Fibroblast of upper back skin (primary cell): ENCODE measurements at regions not wholly inside any gene's neighbourhood (a gene's known extent, or its start where the extent isn't known, plus 50 kb on each side); places are given as distances from the start of the nearest gene placed in this dataset.

Experiments
- DNase-seq: peaks from one replicate; pipeline ENCODE4 v3.0.0-alpha.2; 2013

DNA sequence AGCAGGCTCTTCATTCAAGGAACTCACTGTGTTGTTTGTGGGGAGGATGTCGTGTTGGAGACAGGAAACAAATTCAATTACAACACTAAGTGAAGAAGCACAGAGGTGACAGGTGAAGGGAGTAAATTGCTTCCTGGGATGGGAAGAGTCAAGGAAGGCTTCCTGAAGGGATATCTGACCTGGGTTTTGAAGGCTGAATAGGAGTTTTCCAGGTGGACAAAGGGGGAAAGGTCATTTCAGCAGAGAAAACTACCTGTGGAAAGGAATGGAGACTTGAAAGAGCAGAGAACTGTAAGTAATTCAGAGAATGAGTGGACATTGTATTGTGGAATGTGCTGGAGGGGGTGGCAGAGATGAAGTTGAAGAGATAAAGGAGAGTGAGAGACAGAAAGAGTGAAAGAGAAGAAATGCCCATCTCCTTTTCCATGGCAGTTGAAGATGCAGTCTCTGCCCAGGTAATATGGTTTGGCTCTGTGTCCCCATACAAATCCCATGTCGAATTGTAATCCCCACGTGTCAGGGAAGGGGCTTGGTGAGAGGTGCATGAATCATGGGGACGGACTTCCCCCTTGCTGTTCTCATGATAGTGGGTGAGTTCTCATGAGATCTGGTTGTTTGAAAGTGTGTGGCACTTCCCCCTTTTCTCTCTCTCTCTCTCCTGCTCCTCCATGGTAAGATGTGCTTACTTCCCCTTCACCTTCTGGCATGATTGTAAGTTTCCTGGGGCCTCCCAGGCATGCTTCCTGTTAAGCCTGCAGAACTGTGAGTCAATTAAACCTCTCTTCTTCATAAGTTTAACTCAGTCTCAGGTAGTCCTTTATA, 205.7 kb upstream of the BCOR start:
- DNase-seq, result no peak

DNA sequence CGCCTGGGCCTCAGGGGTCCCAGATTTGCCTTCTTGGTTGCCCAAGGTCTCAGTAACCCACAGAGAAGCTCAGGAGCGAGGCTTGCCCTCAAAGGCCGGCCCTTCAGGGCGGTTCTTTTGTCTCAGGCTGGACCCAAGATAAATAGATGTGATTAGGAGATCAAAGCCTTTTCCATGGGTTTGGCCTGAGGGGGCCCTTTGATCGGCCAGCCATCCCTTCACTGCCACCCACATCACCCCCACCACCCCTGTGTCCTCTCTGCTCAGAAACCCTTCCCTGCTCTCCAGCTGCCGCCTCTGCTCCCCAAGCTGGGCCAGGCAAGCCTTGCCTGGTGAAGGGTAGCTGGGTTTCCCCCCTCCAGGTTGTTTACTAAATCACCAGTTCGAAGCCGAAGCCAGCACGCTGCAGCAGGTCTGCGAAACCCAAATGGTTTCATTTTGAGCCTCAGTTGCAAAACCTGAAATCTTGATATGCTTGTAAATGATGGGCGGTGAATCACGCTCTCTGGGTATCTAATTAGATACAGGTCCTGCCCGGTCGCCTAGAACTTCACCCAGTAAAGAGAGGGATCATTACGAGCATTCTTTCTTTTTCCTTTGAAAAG, 202.6 kb upstream of the BCOR start:
- DNase-seq, result no peak

DNA sequence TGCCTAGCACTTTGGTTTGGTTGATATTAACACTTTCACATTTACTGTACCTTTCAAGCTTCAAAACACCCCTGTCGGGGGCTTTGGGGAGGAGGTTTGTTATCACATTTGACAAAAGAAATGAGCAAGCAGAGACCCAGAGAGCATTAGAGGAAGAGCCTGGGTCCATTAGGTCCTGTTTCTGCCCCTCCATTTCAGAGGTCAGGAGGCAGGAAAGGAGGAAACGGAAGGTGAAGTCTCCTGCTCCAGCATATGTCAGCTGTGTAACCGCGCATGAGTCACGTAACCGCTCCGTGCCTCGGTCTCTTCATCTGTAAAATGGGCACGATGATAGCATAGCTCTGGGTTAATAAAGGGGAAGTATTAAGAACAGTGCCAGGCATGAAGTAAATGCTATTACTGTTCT, 201.9 kb upstream of the BCOR start:
- no peak for DNase-seq

DNA sequence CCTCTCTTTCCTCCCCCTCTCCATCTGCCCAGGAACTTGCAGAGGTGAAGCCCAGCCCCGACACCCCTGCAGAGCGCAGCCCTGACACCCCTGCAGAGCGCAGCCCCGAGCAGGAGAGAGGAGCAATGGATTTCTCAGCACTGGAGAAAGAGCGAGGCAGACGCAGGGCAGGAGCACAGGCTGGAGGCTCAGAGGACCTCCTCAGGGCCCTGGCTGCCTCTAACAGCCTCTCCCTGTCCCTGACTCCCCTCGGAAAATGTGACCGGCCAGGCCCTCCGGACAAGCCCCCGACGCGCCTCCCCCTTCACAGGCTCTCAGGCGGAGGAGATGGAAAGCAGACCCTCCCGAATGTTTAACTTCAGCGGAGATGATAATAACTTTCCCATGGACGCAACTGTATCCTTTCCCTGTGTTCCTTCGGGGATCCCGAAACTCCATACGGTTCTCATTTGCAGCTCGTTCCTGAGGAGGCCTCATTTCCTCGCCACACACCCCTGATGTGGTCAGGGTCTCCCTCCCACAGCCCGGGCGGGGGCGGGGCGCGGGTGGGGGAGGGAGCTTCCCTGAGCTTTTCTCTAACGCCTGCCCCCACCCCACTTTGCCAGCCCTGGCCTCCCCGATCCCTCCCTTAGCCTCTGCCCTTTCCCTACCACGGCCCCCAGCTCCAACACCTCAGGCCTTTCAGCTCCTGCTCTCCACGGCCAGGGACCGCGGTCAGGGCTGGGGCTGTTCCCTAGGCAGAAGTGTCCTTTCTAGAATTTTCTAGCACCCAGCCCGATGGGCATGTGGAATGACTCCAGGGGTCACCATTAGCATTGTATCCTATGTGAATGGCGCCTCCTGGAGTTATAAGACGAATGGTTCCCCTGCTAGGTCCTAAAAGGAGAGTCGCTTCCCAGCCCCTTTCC, 201.1 kb upstream of the BCOR start:
- DNase-seq, result peak; percentile 7

- no peak for DNase-seq
These were observed 200.3 kb upstream of the BCOR start for GRCh38 chrX:40298069-40298468.

DNA sequence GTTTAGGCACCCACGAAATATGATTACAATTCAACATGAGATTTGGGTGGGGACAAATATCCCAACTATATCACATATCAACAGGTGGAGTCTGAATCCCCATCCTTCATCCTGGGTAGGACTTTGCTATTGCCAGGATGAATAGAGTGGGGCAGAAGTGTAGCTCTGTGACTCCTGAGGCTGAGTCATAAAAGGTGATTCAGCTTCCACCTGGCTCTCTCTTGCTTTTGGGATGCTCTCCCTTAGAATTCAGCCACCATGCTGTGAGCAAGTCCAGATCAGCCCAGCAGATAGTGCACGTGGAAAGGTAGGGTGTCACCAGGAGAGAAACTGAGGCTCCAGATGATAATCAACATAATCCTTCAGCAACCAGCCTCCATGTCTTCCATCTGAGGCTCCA, 193.8 kb upstream of the BCOR start:
- no peak for DNase-seq

- no peak for DNase-seq
These were observed 192.8 kb upstream of the BCOR start for GRCh38 chrX:40290517-40290916.

DNA sequence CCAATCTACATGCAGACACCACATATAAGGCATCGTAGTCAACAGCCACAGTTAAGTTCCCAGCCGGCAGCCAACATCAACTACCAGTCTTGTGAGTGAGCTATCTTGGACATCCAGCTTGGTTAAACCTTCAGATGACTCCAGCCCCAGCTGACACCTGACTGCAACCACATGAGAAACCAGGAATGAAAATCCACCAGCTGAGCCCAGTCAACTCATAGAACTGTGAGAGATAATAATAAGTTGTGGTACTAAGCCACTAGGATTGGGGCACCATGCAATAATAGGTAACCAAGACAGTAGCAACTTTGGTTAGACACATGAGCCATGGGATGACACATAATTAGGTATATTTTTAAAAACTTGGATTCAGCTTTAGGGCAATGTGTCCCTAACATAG, 188.1 kb upstream of the BCOR start:
- no peak for DNase-seq

- DNase-seq, result no peak
These were observed 187.1 kb upstream of the BCOR start for GRCh38 chrX:40284852-40285251.

DNA sequence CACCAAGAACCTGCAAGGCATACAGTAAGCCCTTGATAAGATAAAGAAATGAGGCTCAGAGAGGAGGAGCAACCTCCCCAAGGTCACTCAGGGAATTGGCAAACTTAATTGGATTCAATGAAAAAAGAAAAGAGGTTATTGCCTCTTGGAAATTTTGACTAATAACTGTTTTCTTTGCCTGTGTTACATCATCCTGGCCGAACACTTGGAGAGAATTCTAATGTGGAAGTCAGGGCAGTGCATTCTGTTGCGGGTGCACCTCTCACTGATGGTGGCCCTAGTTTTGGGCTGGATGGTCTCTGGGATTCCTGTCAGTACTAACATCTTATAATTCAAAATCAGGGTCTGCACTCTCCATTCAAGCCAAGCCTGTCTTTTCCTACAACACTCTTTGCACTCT, 186.2 kb upstream of the BCOR start:
- DNase-seq, result no peak

GRCh38 chrX:40282946-40283660, 185.3 kb upstream of the BCOR start:
- peak; percentile 63 for DNase-seq

DNA sequence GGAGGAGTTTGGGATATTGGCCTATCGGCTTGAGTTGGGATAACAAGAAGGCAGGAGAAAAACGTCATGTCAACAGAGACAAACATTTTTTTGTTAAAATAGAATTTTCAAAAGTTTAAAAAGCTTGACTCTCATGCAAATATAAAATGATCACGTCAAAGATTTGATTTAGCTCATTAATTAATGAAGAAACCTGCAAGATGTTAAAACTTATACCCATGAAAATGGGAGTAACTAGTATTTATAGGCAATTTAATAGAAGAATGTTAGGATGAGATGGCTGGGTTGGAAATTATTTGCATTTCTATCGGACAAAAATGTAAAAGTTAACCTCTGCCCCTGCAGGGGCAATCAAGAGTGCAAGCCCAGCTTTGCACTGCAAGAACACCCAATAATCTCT, 184.6 kb upstream of the BCOR start:
- DNase-seq, result no peak

DNA sequence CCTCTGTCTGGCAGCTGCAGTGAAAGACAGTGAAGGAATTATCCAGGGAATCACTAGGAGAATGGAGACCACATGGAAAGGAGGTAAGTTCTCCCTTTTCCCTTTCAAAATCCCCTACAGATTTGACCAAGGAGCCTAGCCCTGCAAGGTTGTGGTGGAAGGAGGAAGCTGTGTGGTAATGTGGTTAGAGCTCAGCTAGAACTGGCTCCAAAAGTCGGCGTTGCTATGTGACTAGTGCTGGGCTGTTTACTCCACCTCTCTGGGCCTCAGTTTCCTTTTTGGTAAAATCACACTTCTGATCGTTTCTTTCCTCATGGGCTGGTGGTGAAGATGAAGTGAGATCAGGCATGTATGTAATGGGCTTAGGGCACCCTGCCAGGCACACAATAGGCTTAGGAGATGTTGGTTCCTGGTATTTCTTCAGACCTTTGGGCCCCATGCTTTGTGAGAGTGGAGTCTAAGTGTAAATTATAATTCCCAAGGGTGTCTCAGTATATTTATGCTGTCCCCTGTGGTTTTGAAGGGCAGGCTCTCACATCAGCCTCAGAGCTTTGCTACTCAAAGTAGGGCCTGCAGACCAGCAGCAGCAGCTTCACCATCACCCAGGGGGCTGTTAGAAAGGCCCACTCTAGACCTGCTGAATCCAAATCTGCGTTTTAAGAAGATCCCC, 183.7 kb upstream of the BCOR start:
- DNase-seq, result no peak

DNA sequence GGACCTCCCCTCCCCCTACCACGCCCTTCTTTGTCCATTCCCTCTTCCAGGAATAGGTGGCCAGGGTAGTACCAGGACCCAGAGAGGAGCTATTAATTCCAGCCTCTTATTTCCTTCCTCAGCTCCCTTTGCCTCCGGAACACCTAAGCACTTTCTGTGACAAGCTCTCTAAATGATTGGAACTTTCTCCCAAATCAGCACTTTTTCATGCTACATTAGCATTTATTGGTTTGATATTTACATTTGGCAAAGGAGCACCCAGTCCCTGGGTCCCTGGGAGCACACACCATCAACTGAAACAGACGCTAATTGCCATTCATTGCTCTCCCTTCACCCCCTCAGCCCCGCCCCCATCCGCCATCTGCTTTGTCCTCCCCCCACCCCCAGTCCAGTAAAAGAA, 182.0 kb upstream of the BCOR start:
- no peak for DNase-seq

DNA sequence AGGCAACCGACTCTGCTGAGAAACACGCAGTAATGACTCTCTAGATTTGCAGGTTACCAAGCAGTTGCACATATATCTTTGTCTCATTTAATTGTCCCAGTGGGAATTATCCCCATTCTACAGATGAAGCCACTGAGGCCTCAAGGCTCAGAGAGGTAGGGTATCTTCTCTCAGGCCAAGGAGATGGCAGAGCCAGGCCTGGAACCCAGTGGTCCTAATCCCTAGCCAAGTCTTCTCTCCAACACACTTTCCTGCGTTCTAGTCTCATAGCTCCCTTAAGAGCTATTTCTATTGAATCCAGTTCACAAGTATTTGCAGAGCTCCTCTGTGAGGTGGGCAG, 181.3 kb upstream of the BCOR start:
- no peak for DNase-seq

DNA sequence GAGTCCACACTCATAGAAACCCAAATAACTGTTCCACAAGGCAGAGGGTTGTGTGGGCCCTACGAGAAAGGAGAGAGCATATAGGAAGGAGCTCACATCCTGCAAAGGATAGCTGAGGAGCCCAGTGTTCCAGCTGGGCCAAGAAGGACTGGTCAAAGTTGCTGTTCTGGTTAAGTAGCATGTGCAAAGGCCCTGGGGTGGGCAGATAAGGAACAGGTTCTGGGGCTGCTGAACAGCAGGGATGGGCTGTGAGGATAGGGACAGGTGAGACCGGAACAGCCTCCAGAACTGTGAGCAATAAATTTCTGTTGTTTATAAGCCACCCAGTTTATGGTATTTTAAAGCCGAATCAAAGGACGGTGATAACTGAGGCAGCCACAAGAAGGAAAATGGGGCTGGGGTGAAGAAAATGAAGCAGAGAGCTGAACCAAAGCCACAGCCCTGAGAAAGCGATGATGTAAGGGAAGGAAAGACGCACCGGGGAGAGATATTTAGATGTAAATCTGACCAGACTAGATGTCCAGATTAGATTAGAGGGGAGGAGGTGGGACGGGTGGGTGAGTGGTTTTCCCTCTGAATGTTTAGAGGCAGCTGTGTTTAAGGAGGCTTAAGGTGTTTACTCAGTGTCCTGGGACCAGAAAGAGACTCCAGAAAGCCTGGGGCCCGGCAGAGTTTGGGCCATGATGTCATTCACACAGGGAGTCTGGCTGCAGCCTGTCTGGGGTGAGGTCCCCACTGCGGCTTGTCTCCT, 180.8 kb upstream of the BCOR start:
- peak; percentile 76 for DNase-seq

GRCh38 chrX:40277672-40278071, 179.9 kb upstream of the BCOR start:
- DNase-seq, result no peak

DNA sequence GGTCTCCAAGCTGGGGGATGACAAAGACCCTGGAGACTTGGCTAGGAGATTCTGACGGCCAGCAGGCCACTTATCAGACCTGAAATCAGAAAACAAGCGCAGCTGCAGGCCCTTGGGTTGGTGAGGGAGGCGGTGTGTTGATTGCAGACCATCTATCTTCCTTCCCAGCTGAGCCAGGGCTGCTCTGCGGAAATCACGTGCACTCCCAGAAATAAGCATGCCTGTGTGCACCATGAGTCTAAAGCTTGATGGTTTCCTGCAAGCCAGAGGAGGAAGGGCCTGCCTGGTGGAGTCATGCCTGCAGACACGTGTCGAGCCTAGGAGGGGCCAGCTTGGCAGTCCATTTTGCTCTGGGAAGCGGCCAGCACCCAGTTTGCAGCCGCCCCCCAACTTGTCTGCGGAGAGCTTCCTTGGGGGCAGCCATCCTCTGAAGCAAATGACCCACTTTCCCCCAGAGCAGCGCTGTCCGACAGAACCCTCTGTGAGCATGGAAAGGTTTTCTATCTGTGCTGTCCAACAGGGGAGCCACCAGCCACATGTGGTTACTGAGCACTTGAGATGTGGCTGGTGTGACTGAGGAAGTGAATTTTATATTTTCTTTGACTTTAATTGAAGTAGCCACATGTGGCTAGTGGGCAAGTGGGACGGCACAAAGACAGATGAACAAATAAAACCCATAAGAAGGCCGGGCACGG, 175.7 kb upstream of the BCOR start:
- peak; percentile 71 for DNase-seq

GRCh38 chrX:40272776-40273175, 175.0 kb upstream of the BCOR start:
- no peak for DNase-seq

DNA sequence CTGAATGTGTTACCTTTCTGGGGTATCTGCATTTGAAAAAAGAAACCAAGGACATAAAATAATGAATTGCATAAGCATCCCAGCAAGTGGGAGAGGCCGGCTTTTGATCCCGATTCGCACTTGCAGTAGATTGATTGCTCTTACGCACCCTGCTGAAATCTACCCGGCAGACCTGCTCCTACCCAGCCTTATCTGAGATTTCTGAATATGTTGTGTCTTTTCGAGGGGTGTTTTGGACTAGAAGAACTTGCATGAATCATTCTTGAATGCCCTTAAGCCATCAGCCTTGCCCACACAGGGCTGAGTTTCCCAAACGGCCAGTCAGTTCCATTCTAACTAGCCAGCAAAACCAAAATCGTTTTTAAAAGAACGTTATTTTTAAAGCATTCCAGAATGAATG, 174.4 kb upstream of the BCOR start:
- DNase-seq, result no peak

- DNase-seq, result peak; percentile 56
These were observed 170.4 kb upstream of the BCOR start for GRCh38 chrX:40268188-40268520.
